ENCODE measurements at regions not wholly inside any gene's neighbourhood (a gene's known extent, or its start where the extent isn't known, plus 50 kb on each side); places are given as distances from the start of the nearest gene placed in this dataset.

- H3K4me3 Mint-ChIP-seq, result no peak overlapping the region
- no peak for ATAC-seq
- DNase-seq (ENCODE audit: low spot score in 2 of 2), result no peak
- H3K36me3 Mint-ChIP-seq, result no peaks in the 10 kb centered on the region
- H3K4me1 Mint-ChIP-seq, result no peaks in the 10 kb centered on the region
- H3K9me3 Mint-ChIP-seq, result no peaks in the 10 kb centered on the region
- no peak overlapping the region for H3K27ac Mint-ChIP-seq
Measured at GRCh38 chr15:62631076-62631724, 411.3 kb upstream of the TPM1 start.

- H3K4me3 Mint-ChIP-seq, result no peak overlapping the region
Measured at GRCh38 chr15:62636823-62637573, 405.5 kb upstream of the TPM1 start.

GRCh38 chr15:62637574-62637897 lies 405.0 kb upstream of the TPM1 start:
- ATAC-seq, result no peak
- no peaks in the 10 kb centered on the region for H3K36me3 Mint-ChIP-seq
- no peak overlapping the region for H3K27ac Mint-ChIP-seq

More at GRCh38 chr15:62636823-62637573, 405.5 kb upstream of the TPM1 start:
- Mint-ChIP-seq H3K27ac (no peak overlapping the region), H3K36me3 (no peaks in the 10 kb centered on the region), H3K4me1 (peaks cover 5% of the 10 kb centered on the region), H3K9me3 (no peaks in the 10 kb centered on the region)
- ATAC-seq (no peak), DNase-seq (ENCODE audit: low spot score in 2 of 2) (no peak)

DNA sequence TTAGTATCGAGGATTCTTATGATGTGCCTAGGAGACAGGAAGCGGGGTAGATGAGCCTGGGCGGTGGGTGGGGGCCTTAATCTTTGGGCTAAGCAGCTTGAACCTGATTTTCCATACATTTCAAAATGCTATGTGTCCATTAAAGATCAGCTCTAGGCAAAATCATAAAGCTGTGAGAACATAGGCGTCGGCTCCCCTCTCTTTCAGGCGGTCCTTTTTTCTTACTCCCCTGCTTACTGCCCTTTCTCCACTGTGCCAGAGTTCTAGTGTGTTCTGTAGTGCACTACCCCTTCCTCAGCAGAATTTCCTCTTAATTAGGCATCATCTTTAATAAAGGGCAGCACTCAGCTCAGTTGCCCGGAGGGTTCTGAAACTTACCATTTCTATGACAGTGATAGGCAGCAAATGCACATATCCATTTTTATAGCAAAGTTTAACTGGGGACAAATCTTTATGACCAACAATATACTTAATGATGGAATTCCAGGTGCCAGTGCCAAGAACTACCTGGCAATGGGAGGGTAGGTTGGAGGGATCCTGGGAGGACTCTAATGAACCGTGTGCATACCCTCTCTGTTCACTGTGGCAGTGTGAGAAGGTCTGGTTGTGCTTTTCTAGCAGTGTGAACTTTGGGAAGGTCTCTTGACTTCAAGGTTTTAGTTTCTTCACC lies 404.5 kb upstream of the TPM1 start:
- no peak overlapping the region for H3K27ac Mint-ChIP-seq

More at GRCh38 chr15:62637574-62637897, 405.0 kb upstream of the TPM1 start:
- DNase-seq (ENCODE audit: low spot score in 2 of 2), result no peak
- Mint-ChIP-seq H3K9me3 (no peaks in the 10 kb centered on the region), H3K4me1 (peaks cover 5% of the 10 kb centered on the region), H3K4me3 (no peak overlapping the region)

GRCh38 chr15:62639432-62639831 lies 403.1 kb upstream of the TPM1 start:
- DNase-seq (ENCODE audit: low spot score in 2 of 2) (no peak), ATAC-seq (no peak)
- H3K4me1 Mint-ChIP-seq, result peaks cover 5% of the 10 kb centered on the region
- no peak overlapping the region for H3K27ac Mint-ChIP-seq
- H3K9me3 Mint-ChIP-seq, result no peaks in the 10 kb centered on the region
- H3K4me3 Mint-ChIP-seq, result no peak overlapping the region
- H3K36me3 Mint-ChIP-seq, result no peaks in the 10 kb centered on the region

More for the DNA sequence above, 404.5 kb upstream of the TPM1 start:
- Mint-ChIP-seq H3K4me3 (no peak overlapping the region), H3K9me3 (no peaks in the 10 kb centered on the region), H3K36me3 (no peaks in the 10 kb centered on the region), H3K4me1 (peaks cover 5% of the 10 kb centered on the region)
- ATAC-seq (no peak), DNase-seq (ENCODE audit: low spot score in 2 of 2) (no peak)

DNA sequence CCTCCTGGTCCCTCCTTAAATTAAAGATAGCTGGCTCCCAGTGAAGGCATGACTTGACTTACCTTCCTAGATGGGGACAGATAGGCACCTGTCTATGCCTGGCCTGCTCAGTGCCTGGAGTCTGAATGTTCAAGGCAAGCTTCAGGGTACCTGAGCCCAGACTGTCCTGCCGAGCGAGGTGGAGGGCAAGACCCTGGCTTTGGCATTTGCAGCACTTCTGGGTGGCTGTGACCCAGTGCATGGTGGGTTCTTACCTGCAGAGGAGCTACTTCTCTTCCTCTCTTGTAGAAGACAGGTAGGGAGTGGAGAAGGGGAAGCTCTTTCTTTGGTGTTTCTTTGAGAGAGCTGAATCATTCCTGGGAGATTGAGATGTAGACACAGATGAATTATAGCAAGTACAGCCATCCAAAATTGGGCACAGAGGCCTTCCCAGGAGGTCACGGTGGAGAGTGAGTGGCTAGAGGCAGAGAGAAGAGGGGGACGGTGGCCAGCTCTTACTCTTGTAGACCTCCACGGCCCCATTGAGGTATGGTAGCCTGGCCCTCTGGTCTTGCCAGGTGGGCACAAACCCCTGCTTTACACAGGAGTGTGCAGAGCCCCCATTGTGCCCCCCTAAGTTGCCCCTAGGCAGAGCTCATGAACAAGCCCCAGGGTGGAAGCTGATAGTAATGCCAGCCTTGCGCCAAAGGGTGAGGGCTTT lies 402.5 kb upstream of the TPM1 start:
- no peak overlapping the region for H3K4me3 Mint-ChIP-seq
- H3K9me3 Mint-ChIP-seq, result no peaks in the 10 kb centered on the region
- peaks cover 5% of the 10 kb centered on the region for H3K4me1 Mint-ChIP-seq
- no peaks in the 10 kb centered on the region for H3K36me3 Mint-ChIP-seq
- no peak overlapping the region for H3K27ac Mint-ChIP-seq
- no peak for DNase-seq (ENCODE audit: low spot score in 2 of 2)
- ATAC-seq, result peak; percentile 35

DNA sequence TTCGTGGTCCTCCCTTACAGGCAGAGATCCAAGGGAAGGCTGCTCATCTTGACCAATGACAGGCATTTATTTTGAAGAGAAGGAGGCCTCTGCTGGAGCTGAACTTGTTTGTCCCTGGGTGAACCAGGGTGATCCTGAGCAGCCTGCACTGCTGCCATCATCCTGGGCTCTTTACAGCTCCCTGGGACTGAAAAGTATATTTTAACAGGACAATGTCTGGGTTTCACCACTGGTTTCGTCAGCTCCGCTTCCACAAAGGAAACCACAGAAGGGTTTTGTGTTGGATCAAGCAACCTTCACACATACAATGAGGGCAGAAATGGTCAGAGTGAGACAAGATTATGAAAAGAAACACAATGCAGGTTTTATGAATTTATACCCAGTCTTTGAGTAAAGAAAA lies 400.7 kb upstream of the TPM1 start:
- Mint-ChIP-seq H3K4me1 (peaks cover 5% of the 10 kb centered on the region), H3K4me3 (no peak overlapping the region), H3K36me3 (no peaks in the 10 kb centered on the region), H3K9me3 (no peaks in the 10 kb centered on the region), H3K27ac (no peak overlapping the region)
- DNase-seq (ENCODE audit: low spot score in 2 of 2) (no peak), ATAC-seq (no peak)

DNA sequence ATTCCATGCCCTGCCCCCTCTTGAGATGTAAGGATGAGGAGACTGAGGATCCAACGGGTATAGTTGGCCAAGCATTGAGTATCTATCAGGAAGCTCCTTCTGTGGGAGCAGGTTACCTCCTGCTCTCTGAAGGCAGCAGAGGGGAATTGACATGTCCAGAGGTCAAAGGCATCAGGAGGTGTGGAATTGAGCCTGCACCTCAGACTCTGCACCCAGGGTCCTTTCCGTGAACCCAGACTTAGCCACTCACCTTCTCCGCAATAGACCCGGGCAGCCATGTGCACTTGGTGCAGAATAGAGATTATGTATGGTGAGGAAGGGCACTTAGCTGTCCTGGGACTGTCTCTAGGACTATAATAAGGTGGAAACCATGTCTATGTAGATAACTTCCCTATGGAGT lies 399.0 kb upstream of the TPM1 start:
- Mint-ChIP-seq H3K4me1 (peaks cover 5% of the 10 kb centered on the region), H3K9me3 (no peaks in the 10 kb centered on the region), H3K27ac (no peak overlapping the region), H3K36me3 (no peaks in the 10 kb centered on the region), H3K4me3 (no peak overlapping the region)
- DNase-seq (ENCODE audit: low spot score in 2 of 2) (no peak), ATAC-seq (no peak)

DNA sequence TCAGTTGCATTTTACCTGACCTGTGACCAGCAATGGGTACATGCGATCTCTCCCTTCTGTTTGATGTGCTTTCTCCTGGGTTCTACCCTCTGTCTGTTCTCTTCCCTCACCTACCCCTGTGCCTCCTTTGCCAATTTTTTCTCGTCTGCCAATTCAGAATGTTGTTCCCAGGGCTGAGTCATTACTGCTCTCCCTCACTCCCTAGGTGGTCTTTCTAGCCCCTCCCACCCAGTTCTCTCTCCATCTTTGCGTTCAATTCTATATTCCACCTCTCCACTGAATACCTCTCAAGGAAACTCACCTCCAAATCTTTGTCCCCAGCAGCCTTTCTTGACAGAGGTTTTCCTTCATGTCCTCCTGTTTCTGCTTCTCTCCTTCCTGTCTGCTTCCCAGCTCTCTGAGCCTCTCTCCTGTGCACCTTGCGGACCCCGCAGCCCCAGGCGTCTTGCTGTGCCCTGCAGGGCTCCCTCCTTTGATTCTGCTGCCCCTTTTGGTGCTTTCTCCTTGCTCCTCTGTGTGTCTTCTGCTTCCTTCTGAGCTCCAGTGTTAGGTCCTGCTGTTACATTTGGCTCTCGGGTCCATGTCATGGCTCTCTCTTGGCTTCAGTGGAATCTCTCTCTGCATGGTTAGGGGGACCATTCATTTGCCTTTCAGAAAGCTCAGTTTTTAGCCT lies 398.2 kb upstream of the TPM1 start:
- H3K36me3 Mint-ChIP-seq, result no peaks in the 10 kb centered on the region
- no peak for DNase-seq (ENCODE audit: low spot score in 2 of 2)
- H3K4me3 Mint-ChIP-seq, result no peak overlapping the region
- ATAC-seq, result no peak
- peaks cover 5% of the 10 kb centered on the region for H3K4me1 Mint-ChIP-seq
- H3K27ac Mint-ChIP-seq, result no peak overlapping the region
- H3K9me3 Mint-ChIP-seq, result no peaks in the 10 kb centered on the region

DNA sequence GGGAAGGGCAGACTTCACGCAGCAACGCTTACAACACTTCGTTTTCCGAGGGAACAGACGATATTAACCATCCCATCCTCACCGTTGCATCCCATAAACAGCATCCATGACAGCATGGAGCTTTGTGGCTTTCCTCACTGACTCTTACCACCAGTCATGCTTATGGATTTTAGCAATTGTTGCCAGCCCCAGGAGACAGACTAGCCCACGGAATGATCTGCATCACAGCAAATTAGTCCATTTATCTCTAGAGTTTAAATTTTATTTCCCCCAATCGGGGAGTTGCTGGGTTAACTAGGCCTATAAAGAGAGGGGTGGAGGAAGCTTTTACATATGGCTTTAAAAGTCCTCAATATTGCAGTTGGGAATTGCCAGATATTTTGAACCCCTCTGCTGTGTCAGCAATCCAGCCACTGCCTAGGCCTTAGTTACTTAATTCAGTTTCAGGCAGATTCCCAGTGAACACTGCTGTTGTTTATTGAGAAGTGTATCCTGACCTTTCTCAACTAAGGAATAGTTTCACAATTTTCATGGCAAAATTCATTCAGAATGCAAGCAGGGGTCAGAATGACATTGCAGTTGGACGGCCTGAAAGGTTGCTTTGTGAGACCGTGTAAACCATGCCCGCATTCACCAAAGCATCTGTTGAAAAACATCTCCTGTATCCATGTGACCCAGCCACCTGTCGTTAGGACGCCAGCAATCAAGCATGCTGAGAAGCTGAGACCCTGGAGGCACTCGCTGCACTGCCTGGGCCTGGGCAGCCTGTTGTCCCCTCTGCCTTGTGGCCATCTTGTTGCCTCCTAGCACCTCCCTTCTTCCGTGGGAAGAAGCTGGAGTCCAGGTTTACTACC lies 397.4 kb upstream of the TPM1 start:
- Mint-ChIP-seq H3K36me3 (no peaks in the 10 kb centered on the region), H3K27ac (no peak overlapping the region), H3K4me3 (no peak overlapping the region), H3K4me1 (peaks cover 5% of the 10 kb centered on the region), H3K9me3 (no peaks in the 10 kb centered on the region)
- DNase-seq (ENCODE audit: low spot score in 2 of 2) (peak in 1 of 2 donors; percentile 8), ATAC-seq (no peak)

- Mint-ChIP-seq H3K4me1 (no peaks in the 10 kb centered on the region), H3K9me3 (no peaks in the 10 kb centered on the region), H3K36me3 (no peaks in the 10 kb centered on the region), H3K4me3 (no peak overlapping the region), H3K27ac (no peak overlapping the region)
- ATAC-seq, result no peak
- no peak for DNase-seq (ENCODE audit: low spot score in 2 of 2)
Measured at GRCh38 chr15:62647202-62647842, 395.2 kb upstream of the TPM1 start.

DNA sequence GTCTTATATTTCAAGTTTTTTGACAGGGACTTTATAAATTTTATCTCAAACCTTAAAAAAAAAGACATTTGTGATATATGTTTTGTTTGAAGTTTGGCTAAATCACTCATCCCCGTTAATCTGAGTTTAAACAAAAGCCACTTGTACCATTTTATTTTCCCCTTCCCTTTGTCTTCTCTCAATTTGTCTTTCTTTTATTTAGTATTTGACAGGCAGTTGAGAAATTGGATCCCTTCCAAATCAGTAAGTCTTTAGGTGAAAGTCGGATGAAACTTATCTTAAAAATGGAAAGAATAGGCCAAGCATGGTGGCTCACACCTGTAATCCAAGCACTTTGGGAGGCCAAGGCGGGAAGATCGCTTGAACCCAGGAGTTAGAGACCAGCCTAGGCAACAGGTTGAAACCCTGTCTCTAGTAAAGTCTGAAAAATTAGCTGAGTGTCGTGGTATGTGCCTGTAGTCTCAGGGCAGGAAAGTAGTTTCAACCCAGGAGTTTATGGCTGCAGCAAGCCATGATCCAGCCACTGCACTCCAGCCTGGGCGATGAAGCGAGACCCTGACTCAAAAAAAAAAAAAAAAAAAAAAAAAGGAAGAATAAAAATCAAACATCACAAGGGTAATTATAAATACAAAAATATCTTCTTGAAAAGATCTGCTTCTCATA lies 394.6 kb upstream of the TPM1 start:
- no peak for ATAC-seq
- Mint-ChIP-seq H3K9me3 (no peaks in the 10 kb centered on the region), H3K27ac (no peak overlapping the region), H3K36me3 (no peaks in the 10 kb centered on the region), H3K4me1 (no peaks in the 10 kb centered on the region), H3K4me3 (no peak overlapping the region)
- DNase-seq (ENCODE audit: low spot score in 2 of 2), result no peak

DNA sequence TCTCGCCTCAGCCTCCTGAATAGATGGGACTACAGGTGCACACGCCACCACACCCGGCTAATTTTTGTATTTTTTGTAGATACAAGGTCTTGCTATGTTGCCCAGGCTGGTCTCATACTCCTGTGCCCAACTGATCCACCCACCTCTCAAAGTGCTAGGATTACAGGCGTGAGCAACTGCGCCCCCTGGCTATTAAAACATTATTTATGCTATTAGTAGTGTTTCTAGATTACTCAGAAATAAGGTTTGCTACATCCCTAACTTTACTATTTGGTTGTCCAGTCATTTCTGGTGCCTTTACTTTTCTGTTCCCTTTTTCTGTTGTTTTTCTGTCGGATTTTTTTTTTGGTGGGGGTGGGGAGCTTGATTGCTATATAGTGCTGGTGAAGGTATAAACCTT lies 393.6 kb upstream of the TPM1 start:
- no peak overlapping the region for H3K4me3 Mint-ChIP-seq
- H3K4me1 Mint-ChIP-seq, result no peaks in the 10 kb centered on the region
- H3K9me3 Mint-ChIP-seq, result no peaks in the 10 kb centered on the region
- DNase-seq (ENCODE audit: low spot score in 2 of 2), result no peak
- ATAC-seq, result no peak
- H3K27ac Mint-ChIP-seq, result no peak overlapping the region
- H3K36me3 Mint-ChIP-seq, result no peaks in the 10 kb centered on the region

Measured in stimulated activated effector memory CD8-positive, alpha-beta T cell treated with anti-CD3 and anti-CD28 coated beads, Interleukin-12 subunit alpha, Interleukin-12 subunit beta, amount 100 ng/mL, for 72 hours (primary cell).